Peyer's patch (tissue), 4 donors: ENCODE measurements at regions not wholly inside any gene's neighbourhood (a gene's known extent, or its start where the extent isn't known, plus 50 kb on each side); places are given as distances from the start of the nearest gene placed in this dataset.

Source experiments
- CTCF ChIP-seq, 6 experiments: fragments of 450-650 bp in 4 of 6; fragments of 200-600 bp in 2 of 6; sonication (generic) in 1 of 6; IDR thresholded peaks; one replicate each; pipeline ENCODE4 v1.5.1; 2017 to 2019; ENCODE audit warnings: antibody characterized with exemption in 6 of 6, mild to moderate bottlenecking in 3 of 6, moderate library complexity in 1 of 6
- POLR2A ChIP-seq, 2 donors: fragments of 450-650 bp; IDR thresholded peaks; one replicate each; pipeline ENCODE4 v1.5.1; 2017; ENCODE audit warnings: antibody characterized with exemption in 2 of 2, mild to moderate bottlenecking in 2 of 2, moderate library complexity in 2 of 2

- TF ChIP-seq CTCF (IDR thresholded peaks at IDR 0.05) (no peak), POLR2A (IDR thresholded peaks at IDR 0.05) (no peak)
Measured at GRCh38 chr1:187626056-187626455, 797.3 kb downstream of the PLA2G4A start.
